HG03103 (cell line): ENCODE measurements at regions not wholly inside any gene's neighbourhood (a gene's known extent, or its start where the extent isn't known, plus 50 kb on each side); places are given as distances from the start of the nearest gene placed in this dataset.

Experiments used
- ATAC-seq: cut with Tn5 transposase; IDR thresholded peaks from one replicate; pipeline ENCODE4 v1.9.1; 2021; ENCODE audit warnings: low read depth; ENCODE audit not compliant: unreplicated experiment

GRCh38 chr2:136377423-136378382 is 259.8 kb upstream of the CXCR4 start:
- no peak for ATAC-seq

GRCh38 chr2:136376798-136377211 is 258.9 kb upstream of the CXCR4 start:
- ATAC-seq: no peak

- no peak for ATAC-seq
Measured at GRCh38 chr2:136376211-136376610, 258.3 kb upstream of the CXCR4 start.

GRCh38 chr2:136375017-136375901 is 257.3 kb upstream of the CXCR4 start:
- peak; percentile 51 for ATAC-seq

GRCh38 chr2:136373841-136374240 is 255.9 kb upstream of the CXCR4 start:
- ATAC-seq: no peak

GRCh38 chr2:136373029-136373428 is 255.1 kb upstream of the CXCR4 start:
- no peak for ATAC-seq

- no peak for ATAC-seq
Measured at GRCh38 chr2:136363900-136364299, 246.0 kb upstream of the CXCR4 start.

- no peak for ATAC-seq
Measured at GRCh38 chr2:136363470-136363869, 245.5 kb upstream of the CXCR4 start.

GRCh38 chr2:136362676-136363390 is 244.9 kb upstream of the CXCR4 start:
- ATAC-seq: peak; percentile 94

GRCh38 chr2:136361521-136361920 is 243.6 kb upstream of the CXCR4 start:
- ATAC-seq: no peak

- ATAC-seq: no peak
Measured at GRCh38 chr2:136360790-136361189, 242.8 kb upstream of the CXCR4 start.

GRCh38 chr2:136359121-136359965 is 241.4 kb upstream of the CXCR4 start:
- ATAC-seq: no peak

- no peak for ATAC-seq
Measured at GRCh38 chr2:136358576-136358975, 240.6 kb upstream of the CXCR4 start.

- no peak for ATAC-seq
Measured at GRCh38 chr2:136357007-136357380, 239.0 kb upstream of the CXCR4 start.

- no peak for ATAC-seq
Measured at GRCh38 chr2:136356125-136357006, 238.4 kb upstream of the CXCR4 start.

- ATAC-seq: no peak
Measured at GRCh38 chr2:136351684-136352083, 233.7 kb upstream of the CXCR4 start.

- ATAC-seq: no peak
Measured at GRCh38 chr2:136347981-136348380, 230.0 kb upstream of the CXCR4 start.

- ATAC-seq: no peak
Measured at GRCh38 chr2:136344339-136344738, 226.4 kb upstream of the CXCR4 start.

GRCh38 chr2:136342138-136342537 is 224.2 kb upstream of the CXCR4 start:
- no peak for ATAC-seq
